Activated CD8-positive, alpha-beta memory T cell treated with anti-CD3 and anti-CD28 coated beads for 4 hours (primary cell): ENCODE measurements at regions not wholly inside any gene's neighbourhood (a gene's known extent, or its start where the extent isn't known, plus 50 kb on each side); places are given as distances from the start of the nearest gene placed in this dataset.

ENCODE experiments used
- DNase-seq, 2 donors: peaks; one replicate each; pipeline ENCODE4 v3.0.0-alpha.2; 2020; ENCODE audit warnings: low read depth in 2 of 2

DNA sequence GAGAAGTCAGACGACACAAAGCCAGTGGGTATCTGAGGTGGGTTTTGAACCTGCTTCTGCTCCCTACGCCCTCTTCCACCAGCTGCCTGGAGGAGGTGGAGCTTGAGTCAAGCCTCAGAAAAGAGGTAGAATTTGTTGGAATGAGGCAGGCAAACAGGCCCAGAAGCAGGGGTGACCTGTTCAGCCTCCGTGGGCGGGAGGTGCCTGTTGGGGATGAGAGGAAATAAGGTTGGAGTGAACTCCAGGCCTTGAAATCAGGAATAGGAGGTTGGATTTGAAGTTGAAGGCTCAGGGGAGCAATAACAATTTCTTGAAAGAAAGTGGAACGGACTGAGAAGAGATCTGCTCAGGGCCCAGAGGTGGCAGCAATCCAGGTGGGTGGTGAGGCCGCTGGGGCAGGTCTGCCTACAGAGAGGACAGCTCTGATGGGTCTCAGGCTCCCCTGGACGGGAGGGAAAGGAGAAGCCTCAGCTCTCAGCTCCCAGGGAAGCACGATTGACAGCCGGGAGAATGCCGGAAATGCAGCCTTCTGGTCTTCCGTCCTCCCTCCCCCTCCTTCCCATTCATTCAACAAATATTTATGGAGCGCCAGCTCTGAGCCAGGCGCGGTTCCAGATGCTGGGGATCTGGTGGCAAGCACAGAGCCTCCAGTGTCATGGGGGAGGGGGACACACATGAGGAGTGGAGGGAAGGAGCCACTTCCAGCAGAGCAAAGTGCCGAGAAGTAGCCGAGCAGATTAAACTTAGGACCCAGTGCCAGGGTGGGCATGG is 61.9 kb upstream of the CIBAR2 start:
- DNase-seq = no peak

DNA sequence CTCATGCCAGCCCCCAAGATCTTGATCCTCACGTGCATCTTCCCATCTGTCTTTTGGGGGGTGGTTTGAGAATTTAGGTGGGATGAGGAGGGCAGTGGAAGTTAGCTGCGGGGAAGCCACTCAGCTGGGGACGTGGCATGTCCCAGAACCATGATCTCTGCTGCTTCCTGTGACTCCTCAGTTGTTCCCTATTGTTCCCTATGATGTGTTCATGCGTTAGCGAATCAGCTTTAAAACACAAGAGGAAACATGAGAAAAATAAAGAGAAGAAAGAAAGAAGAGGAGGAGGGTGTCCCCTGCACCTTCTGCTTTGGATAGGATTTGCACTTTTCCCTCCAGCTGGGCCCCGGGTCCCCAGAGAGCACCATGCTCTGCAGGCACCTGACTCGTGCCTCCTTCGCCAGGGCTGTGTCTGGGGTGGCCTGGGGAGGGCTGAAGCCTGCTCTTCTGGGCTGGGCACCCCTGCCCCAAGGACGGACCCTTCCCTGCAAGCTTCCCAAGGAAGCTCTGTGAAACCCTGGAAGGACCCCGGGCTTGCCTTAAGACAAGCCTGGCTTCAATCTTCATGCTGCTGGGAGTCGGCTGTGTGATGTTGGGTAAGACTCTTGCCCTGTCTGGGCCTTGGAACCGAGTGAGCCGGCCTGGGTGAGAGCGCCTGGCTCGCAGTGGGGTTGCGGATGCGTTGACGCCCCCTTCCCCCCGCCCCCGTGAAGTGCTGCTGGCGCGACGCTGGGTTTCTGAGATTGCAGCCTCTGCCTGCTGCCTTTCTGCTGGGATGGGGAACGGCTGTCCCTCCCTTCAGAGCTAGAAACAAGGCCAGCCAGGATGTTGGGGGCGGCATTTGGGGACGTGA is 62.8 kb upstream of the CIBAR2 start:
- no peak for DNase-seq

DNA sequence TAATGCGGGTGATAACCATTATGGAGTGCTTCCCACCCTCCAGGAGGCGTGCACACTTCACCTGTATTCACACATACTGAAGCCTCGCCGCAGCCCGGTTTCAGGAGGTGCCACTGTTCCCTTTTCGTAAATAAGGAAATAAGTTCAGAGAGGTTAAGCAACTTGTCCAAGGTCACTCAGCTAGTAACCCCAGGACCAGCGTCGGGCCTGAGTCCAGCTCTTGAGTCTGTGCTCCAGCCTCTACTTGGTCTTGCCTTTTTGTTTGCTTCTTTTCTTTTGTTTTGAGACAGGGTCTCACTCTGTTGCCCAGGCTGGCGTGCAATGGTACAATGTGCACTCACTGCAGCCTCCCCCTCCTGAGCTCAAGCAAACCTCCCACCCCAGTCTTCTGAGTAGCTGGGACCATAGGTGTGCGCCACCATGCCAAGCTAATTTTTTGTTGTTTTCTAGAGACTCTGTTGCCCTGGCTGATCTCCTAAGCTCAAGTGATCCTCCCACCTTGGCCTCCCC is 63.5 kb upstream of the CIBAR2 start:
- no peak for DNase-seq

DNA sequence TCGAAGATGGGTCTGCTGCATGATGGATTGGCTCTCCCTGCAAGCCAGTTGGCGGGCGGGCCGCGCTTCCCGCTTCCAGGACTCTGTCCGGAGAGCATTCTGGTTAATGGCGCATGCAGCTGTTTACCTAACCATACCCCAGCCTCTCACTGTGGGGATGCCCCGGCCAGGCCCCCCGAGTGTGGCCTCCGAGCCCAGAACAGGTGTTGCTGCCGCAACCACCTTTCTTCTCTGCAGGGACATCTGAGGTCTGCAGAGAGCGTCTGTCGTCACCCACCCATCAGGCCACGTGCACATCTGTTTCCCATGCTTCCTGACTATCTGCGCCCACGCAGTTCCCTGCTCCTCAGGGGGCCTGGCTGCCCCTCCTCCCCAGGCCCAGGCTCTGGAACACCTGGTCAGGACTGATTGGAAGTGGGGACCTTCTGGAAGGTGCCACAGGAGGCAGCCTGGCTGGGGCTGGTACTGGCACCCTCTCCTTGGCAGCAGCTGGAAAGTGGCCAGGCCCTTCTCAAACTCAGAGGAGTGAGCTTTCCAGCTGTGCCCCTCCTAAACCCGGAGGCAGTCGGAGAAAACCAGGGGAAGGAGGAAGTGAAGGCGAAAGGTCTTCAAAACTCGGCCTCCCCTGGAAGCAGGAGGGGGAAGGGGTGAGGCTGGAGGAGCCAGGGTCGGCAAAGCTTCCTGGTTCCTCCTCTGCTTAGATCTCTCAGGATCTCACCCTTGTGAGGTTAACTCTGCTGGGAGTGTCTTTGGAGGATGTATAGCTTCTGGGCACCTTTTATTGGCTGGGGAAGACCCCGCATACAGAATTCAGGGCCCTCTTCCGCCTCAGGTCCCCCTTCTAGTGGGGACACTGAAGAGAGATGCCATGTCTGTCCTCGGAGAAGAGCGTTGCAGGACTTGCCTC is 64.5 kb upstream of the CIBAR2 start:
- DNase-seq = no peak

DNA sequence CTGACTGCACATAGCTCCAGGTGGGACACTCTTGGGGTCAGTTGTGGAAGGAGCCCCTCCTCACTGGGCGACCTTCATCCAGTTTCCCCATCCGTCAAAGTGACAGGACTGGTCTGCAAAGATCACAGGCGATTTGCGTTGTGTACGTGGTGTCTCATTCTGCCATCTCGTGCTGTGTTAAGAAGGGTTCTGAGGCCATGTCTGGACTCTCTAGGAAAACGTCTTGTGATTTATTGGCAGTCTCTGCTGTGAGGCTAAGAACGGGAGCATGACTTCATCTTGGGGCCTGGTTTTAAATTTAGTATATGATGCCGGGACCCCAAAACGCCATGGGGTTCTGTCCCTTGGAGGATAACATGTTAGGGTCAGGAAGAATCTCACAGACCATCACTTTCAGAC is 65.2 kb upstream of the CIBAR2 start:
- no peak for DNase-seq

DNA sequence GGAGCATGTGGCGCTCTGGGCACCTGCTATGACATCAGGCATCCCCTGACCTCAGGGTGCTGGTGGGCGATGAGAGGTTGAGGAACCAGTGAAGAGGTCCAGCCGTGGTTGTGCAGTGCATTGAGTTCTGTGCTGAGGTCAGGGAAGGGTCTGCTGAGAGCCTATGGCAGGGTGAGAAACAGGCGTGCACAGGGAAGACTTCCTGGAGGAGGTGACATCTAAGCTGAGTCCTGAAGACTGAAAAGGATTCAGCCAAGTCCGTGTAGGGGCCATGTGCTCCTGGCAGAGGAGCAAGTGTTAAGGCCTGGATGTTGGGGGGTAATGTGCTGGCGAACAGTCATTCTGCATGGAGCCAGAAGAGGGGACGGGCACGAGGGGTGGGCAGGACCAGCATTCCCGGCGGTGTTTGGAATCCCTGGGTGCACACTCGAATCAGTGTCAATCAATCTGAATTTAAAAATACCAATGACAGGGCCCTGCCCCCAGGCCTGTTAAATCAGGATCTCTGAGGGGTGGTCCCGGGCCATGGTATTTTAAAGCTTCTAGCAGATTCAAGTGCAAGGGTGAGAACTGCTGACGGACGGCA is 65.8 kb upstream of the CIBAR2 start:
- no peak for DNase-seq

DNA sequence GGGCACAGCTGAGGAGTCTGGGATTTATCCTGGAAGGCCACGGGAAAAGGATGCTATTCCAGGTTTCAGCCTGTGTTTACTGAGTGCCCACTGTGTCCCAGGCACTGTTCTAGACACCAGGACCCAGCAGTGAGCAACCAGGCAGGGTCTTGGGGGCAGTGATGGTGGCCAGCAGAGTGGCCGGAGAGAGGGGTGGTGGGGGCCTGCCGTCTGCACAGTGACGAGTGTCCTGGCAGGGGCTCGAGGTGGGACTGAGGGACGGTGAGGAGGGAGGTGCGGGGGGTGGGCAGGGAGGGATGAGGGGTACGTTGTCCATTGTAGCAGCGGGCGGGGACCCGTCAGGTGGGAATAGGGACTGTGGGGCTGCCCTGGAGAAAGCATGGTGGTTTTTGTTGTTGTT is 66.3 kb upstream of the CIBAR2 start:
- no peak for DNase-seq

DNA sequence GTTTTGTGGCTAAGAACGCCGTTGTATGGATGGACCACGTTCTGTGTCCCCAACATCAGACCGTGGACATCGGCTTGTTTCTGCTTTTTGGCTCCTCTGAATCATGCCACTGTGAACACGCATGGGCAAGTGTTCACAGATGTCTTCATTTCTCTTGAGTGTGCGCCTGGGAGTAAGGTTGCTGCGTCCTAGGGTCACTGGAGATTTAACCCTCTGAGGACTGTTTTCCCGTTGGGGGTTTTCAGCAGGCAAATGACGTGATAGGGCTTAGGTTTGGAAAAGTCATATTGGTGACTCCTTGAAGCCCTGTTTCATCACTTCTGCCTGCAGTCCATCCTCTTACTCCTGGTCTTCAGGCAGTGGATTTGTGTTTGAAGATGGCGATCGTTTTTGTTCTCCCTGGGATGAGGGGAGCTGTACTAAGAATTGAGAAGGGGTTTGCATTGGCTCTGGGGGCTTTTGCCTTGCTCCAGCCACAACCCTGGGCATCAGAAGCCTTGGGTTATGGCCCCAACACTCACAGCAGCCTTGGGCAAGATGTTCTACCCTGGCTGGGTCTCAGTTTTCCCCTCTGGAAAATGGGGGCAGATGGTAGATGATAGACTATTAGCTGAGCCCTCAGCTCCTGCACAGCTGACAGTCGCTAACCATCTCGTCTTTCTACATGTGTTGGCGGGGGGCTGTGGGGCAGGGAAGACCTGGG is 67.2 kb upstream of the CIBAR2 start:
- no peak for DNase-seq

DNA sequence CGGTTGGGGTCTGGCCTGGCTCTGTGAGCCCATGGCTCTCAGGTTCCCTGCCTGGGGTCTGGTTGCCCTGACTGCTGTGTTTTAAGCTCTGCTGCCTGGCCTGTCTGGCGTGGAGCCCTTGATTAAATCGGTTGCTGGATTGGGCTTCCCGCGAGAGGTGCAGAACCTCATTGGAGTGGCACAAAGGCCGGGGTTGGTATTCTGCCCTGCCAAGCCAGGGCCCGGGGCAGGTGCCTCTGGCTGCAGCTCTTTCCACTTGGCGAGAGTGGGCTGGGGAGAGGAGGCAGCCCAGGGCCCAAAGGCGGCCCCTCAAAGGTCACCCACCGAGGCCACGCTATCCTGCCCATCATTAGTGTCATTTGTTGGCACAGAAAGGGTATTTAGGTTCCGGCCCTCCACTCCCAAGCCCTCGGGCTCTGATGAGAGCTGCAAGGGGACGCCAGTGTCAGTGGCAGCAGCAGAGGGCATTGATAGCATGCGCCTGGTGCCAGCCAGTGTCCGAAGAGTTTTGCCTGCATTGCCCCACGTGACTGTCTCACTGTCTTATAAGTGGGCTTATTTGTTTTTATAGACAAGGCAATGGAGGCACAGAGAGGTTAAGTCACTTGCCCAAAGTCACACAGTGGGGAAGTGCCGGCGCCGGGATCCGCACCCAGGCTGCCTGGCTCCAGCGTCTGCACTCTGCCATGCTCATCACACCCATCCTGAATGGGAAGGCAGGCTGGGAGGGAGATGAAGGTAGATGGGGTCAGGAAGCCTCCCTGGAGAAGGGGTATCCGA is 68.0 kb upstream of the CIBAR2 start:
- DNase-seq = no peak

DNA sequence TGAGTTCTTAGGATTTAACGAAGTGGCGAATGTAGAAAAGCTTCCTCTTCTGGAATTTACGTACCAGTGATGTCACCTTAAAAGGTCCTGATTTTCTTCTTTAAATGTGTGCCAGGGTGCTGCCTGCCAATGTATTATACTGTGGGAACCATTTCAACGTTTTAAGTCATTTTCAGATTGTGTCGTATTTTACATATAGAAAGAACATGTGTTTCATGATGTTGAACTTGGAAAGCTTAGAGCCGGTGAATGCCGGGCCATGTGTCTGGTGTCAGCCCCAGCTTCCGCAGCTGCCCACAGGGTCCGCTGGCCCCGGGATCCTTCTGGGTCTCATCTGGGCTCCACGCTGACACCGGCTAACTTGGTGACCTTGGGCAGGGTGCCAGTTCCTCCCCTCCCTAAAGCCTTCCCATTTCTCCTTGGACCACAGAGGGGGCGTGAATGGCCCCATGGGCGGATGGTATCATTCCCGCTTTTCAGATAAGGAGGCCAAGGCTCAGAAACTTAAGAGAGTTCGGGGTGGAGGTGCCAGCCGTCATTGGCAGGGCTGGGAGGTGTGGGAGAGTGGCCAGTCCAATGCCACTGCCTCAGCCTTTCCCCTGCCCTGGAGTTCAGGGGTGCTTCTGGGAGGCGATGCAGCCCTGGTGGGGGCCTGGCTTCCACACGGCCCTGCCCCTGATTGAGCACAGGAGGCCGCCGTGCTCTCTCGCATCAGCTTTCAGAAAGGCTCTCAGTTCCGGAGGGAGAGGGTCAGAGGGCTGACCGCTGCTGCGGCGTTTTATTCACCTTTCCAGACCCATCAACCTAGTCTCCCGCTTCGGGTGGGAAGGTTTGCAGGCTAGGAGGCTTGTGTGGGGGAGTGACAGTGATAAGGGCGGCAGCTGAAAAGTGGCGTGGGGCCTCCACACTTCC is 68.8 kb upstream of the CIBAR2 start:
- no peak for DNase-seq

DNA sequence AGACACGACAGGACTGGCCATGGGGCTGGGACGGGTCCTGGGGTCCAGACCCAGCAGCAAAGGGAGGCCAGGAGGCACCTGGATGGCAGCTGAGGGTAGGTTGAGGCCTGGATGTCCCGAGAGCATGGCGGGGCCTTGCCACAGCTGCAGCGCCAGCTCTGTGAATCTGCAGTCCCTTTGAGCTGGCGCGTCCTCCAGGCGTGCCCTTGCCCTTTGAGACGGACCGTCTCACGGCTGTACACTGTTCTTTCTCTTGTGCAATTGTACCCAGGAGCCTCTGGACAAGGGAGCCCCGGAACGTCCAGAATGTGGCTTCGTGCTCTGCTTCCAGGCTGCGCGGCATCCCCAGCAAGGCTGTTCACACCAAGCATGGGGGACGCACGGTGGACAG is 69.5 kb upstream of the CIBAR2 start:
- no peak for DNase-seq

DNA sequence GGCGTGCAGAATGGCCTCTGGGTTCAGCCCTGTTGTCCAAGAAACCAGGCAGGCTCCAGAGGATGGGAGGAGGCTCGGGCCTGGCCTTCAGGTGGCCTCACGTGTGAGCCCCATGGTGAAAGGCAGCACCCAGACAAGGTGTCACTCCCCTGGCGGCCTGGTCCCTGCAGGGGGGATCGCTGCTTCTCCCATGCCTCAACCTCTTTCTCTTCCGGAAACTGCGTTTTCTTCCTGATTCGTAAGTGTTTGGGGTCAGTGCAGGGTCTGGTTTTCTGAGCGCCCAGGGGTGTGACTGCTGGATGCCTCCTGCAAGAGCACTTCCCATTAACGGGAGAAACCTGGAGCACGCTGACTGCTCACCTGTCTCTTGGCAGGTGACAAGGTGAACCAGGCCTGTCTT is 70.0 kb upstream of the CIBAR2 start:
- no peak for DNase-seq

DNA sequence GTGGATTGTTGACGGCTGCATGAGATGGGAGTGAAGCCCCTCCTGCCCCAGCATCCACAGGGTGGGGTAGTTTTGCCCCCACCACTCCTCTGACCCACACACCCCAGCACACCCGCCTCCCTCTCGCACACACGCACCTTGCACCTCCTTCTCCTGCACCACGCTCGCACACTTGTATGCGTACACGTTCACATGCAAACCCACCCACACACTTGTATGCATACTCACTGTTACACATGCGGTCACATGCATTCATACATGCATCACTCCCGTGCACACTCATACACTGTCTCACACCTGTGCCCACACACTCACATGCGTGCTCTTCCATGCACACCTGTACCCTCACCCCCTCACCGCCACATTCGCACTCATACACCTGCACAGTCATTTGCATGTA is 70.5 kb upstream of the CIBAR2 start:
- DNase-seq = no peak

DNA sequence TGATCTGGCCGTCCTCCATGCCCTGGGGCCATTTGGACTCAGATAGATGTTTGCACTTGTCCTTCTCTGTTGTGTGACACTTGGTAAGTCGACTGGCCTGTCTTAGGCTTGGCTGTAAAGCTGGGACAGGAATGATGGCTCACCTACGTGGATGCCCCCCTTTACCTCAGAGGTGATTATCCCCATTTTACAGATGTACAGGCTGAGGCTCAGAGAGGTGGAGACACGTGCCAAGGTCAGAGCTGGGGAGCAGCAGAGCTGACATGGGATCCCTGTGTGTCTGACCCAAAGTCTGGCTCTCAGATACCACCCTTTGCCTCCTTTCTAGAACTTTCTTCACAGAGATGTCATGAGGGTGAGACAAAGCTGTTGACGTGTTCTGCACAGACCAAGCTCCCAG is 71.3 kb upstream of the CIBAR2 start:
- no peak for DNase-seq

DNA sequence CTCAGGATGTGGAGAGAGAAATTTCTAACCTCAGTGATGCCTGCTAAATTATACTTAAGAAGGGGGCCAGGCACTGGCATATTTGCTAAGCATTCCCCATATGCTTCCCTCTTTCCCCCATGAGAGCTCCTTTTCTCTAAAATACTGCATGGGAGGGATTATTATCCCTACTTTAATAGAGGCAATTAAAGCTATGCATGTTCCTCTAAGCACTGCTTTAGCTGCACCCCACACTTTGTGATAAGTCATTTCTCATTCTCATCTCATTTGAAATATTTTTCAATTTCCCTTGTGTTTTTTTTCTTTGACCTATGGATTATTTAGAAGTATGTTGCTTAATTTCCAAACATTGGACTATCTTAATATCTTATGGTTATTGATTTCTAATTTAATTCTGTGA is 72.1 kb upstream of the CIBAR2 start:
- DNase-seq = no peak

DNA sequence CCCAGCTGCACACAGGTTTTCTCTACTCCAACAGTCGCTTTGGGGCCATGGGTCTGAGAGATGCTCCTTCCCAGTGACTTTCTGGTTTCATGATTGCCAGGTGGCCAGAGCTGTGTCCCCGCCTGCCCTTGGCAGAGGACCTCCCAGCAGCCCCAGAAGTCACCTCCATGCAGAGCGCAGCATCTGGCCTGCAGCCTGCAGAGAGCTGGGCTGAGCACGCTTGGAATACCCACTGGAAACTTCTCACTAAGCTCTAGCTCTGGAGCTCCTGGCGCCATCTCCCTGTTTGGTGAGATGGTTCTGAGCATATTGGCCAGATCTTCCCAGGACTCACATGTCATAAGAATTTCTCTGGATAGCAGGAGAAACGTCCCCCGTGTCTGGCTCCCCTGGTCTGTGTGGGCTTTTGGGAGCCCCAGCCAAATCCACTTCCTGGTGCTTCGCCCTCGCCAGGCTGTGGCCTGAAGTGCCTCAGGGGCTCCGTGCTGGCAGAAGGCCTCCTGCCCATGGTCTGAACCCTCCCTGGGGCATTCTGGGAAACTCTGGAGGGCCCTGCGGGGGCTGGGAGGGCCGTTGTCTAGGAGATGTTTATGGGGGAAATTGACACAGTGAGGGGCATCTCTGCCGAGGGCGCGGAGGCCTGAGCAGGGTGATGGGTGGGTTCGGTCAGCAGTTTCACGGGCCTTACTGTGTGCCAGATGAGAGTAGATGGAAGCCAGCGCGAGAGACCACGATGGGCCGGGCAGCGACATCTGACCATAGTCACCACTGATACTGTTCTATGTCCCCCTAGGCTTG is 73.2 kb upstream of the CIBAR2 start:
- DNase-seq = no peak

DNA sequence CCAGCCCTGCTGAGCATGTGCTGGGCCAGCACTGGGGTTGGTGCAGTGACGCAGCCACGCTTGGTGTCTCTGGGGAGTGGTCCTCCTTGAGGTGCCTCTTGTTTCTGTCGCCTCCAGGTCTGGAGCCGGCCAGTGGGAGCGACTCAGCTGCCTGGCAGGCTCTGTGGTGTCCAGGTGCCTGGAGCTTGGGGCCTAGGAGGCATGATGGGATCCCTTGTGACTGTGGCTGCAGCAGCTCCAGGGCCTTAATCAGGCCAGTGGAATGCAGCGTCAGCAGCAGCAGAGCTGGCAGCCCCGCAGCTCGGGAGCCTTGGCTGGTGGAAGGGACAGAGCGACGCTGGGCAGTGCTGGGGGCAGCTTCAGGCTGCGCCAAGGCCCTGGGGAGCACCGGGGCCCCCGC is 74.7 kb upstream of the CIBAR2 start:
- DNase-seq = no peak

DNA sequence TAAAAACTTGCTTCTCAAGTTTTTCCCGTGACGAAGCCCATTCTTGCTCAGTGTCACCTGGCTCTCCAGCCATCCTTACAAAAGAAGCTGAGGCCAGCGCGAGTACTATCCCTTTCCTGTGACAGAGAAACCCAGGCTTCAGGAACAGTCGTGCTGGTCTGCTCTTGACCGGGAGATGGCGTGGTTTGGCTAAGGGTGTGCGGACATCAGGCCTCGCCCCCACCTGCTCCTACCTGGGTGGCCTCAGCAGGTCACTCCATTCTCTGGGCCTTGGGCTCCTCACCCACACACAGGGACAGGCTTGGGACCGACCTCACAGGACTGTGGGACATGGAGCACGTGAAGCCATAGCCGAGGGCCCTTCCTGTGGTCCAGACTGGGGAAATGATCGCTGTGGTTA is 75.2 kb upstream of the CIBAR2 start:
- DNase-seq = no peak
